WERI-Rb-1 (cell line): ENCODE measurements at regions not wholly inside any gene's neighbourhood (a gene's known extent, or its start where the extent isn't known, plus 50 kb on each side); places are given as distances from the start of the nearest gene placed in this dataset.
A peak's percentile ranks its signal among the peaks of the same experiment; 100 is the strongest.

Experiments
- DNase-seq: peaks from one replicate; pipeline ENCODE4 v3.0.0-alpha.2; 2020
- H3K27ac ChIP-seq: fragments of 250-450 bp; sonication (Bioruptor Pico); 2 replicates; pipeline ENCODE4 v1.5.1; 2020; ENCODE audit warnings: mild to moderate bottlenecking, moderate library complexity
- H3K27me3 ChIP-seq: fragments of 250-450 bp; sonication (Bioruptor Pico); 2 replicates; pipeline ENCODE4 v1.5.1; 2021; ENCODE audit warnings: mild to moderate bottlenecking, low read depth, moderate library complexity; ENCODE audit not compliant: insufficient read depth, severe bottlenecking
- H3K36me3 ChIP-seq: fragments of 250-450 bp; sonication (Bioruptor Pico); 2 replicates; pipeline ENCODE4 v1.5.1; 2020; ENCODE audit warnings: mild to moderate bottlenecking, moderate library complexity
- H3K4me3 ChIP-seq: 2 replicates; pipeline ENCODE4 v1.5.1; 2011; ENCODE audit warnings: low read depth, mild to moderate bottlenecking, control low read depth, low read length
- H3K9me3 ChIP-seq: fragments of 250-450 bp; sonication (Bioruptor Pico); 2 replicates; pipeline ENCODE4 v1.5.1; 2021; ENCODE audit warnings: mild to moderate bottlenecking, moderate library complexity; ENCODE audit not compliant: severe bottlenecking
- TF ChIP-seq, protein P1 (sequence below): IDR thresholded peaks from 2 replicates; pipeline ENCODE4 v1.5.1; 2011; ENCODE audit warnings: low read depth, mild to moderate bottlenecking, control low read depth, inconsistent platforms, low read length

DNA sequence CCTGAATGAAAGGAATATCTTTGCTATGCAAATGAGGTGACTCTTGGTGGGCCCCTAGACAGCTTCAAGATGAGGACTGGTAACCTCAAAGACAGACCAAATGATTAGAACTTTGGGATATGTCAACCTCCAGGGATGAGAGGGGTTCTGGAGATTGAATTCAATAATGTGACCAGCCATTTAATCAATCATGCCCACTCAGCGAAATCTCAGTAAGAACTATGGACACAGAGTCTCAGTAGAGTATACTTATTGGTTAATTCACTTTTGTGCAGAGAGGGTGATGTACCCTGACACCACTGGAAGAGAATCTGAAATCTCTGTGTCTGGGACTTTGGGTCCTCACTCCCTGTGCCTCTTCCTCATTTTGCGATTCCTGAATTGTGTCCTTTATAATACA is 662.8 kb downstream of the OLFM4 start:
- H3K9me3 ChIP-seq, result no peaks in the 10 kb centered on the region
- no peaks in the 10 kb centered on the region for H3K27me3 ChIP-seq
- no peak for DNase-seq
- H3K36me3 ChIP-seq, result no peaks in the 10 kb centered on the region
- H3K27ac ChIP-seq, result no peak overlapping the region
- TF ChIP-seq, protein P1, sequence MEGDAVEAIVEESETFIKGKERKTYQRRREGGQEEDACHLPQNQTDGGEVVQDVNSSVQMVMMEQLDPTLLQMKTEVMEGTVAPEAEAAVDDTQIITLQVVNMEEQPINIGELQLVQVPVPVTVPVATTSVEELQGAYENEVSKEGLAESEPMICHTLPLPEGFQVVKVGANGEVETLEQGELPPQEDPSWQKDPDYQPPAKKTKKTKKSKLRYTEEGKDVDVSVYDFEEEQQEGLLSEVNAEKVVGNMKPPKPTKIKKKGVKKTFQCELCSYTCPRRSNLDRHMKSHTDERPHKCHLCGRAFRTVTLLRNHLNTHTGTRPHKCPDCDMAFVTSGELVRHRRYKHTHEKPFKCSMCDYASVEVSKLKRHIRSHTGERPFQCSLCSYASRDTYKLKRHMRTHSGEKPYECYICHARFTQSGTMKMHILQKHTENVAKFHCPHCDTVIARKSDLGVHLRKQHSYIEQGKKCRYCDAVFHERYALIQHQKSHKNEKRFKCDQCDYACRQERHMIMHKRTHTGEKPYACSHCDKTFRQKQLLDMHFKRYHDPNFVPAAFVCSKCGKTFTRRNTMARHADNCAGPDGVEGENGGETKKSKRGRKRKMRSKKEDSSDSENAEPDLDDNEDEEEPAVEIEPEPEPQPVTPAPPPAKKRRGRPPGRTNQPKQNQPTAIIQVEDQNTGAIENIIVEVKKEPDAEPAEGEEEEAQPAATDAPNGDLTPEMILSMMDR, result no peak
- no peak overlapping the region for H3K4me3 ChIP-seq

DNA sequence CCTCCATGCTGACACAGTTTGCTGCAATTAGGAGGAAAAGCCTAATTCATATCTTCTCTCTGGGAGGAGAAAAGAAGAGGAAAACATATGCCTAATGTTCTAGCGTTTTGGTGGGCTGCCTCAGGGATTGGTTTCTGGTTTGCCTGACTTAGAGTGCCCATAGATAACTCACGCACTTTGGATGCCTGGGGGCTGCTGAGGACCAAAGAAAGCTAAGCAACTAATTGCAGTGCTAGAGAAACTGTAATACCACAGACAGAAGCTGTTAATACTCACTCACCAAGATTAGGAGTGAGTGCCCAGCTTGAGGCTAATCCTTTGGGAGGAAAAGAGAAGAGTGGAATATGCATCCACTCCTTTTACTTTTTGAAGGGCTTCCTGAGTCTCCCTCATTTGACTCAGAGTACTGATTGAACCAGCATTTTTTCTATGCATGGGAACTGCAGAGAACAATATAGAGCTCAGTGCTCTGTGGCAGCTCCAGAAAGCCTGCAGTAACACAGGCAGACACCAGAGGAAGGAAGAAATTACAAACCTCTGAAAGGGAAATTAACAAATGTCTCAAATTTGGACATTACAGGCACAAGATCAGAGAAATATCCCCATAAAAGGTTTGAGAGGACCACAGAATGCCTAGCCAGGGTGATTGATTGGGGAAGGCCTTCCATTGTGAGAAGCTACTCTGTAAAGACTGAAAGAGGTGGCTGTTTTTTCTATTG is 666.4 kb downstream of the OLFM4 start:
- H3K4me3 ChIP-seq, result no peak overlapping the region
- TF ChIP-seq, protein P1, result no peak
- H3K27ac ChIP-seq, result no peak overlapping the region
- H3K27me3 ChIP-seq, result no peaks in the 10 kb centered on the region
- no peaks in the 10 kb centered on the region for H3K9me3 ChIP-seq
- DNase-seq, result peak; percentile 34
- H3K36me3 ChIP-seq, result no peaks in the 10 kb centered on the region

- Histone ChIP-seq H3K36me3 (no peaks in the 10 kb centered on the region), H3K9me3 (no peaks in the 10 kb centered on the region), H3K27ac (no peak overlapping the region), H3K4me3 (no peak overlapping the region), H3K27me3 (no peaks in the 10 kb centered on the region)
- DNase-seq, result no peak
- TF ChIP-seq, protein P1, result no peak
Measured at GRCh38 chr13:53703371-53704080, 674.9 kb downstream of the OLFM4 start.

DNA sequence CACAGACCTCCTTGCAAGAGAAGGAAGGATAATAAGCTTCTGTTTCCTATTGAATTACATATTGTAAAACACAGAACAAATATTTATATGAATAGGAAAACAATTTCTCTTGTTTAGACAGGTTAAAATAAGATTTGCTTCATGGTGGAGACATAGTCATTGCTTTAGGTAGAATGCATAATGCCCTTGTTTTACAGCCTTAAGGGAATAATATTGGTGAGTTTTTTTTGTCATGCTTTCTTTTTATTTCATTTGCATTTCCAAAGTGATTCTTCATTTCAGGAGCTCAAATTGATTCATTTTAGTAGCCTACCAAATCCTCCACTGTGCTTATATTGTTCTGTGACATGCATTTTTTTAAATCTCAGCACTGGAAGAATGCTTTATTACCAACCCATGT is 690.7 kb downstream of the OLFM4 start:
- Histone ChIP-seq H3K27ac (no peak overlapping the region), H3K9me3 (no peaks in the 10 kb centered on the region), H3K36me3 (no peaks in the 10 kb centered on the region), H3K27me3 (no peaks in the 10 kb centered on the region), H3K4me3 (no peak overlapping the region)
- TF ChIP-seq, protein P1, result no peak
- no peak for DNase-seq

DNA sequence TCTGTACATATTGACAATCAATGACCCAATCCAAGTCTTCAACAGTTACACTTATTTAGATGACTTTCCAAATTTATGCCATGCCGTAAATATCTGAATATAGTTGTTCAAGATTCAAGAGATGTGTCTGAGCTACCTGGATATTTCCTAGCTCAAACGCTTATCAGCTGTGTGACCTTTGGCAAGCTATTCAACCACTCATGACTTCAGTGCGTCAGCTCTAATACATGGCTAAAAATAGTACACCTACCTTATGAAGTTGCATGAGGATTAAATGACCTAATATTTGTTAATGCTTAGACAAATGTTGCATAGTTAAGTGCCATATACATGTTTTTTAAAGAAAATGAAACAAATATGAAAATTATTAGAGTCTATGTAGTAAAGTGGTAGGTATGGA is 704.1 kb downstream of the OLFM4 start:
- Histone ChIP-seq H3K27ac (no peak overlapping the region), H3K9me3 (no peaks in the 10 kb centered on the region), H3K4me3 (no peak overlapping the region), H3K27me3 (no peaks in the 10 kb centered on the region), H3K36me3 (no peaks in the 10 kb centered on the region)
- no peak for DNase-seq
- TF ChIP-seq, protein P1, result no peak

GRCh38 chr13:53743906-53744305 is 715.3 kb downstream of the OLFM4 start:
- Histone ChIP-seq H3K4me3 (no peak overlapping the region), H3K27ac (no peak overlapping the region), H3K36me3 (no peaks in the 10 kb centered on the region), H3K9me3 (no peaks in the 10 kb centered on the region), H3K27me3 (no peaks in the 10 kb centered on the region)
- TF ChIP-seq, protein P1, result no peak
- DNase-seq, result peak; percentile 9
